ENCODE measurements at regions not wholly inside any gene's neighbourhood (a gene's known extent, or its start where the extent isn't known, plus 50 kb on each side); places are given as distances from the start of the nearest gene placed in this dataset.

DNA sequence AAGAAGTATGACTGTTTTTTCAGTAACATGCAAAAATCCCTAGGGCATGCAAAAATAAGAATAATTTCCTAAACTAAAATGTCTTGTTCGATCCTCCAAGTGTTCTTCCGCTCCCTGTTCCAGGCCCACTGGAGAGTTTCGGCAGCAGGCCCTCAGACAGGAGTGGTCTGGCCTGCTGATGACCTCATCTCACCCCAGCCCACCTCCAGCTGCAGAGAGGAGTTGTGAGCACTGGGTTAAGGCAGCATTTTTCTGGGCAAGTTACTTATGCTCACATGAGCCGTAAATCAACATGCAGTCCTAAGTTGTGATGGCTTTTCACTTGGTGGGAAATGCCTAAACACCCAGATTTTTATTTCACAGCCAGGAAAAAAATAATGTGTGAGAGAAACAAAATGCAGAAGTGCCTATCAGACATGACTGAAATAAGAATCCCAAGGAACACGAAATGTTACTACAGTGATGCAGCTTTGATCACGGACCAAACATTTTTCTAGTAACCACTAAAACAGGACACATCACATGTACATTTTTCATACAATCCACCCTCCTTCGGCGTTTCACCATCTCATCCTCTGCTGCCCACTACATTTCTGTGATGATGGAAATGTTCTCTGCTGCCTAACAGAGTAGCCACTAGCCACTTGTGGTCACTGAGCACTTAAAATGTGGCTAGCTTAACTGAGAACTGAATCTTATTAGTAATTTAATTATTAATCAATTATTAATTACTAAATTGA is 153.3 kb upstream of the TBL1X start:
- TF ChIP-seq CTCF (IDR thresholded peaks at IDR 0.05) = no peak
- H3K27ac ChIP-seq = no peak overlapping the region
- no peaks in the 10 kb centered on the region for H3K9me3 ChIP-seq
- no peak overlapping the region for H3K9ac ChIP-seq (ENCODE audit: low read depth in 2 of 2, low read length in 2 of 2)
- DNase-seq = no peak
- H3K4me1 ChIP-seq = no peaks in the 10 kb centered on the region
- intact Hi-C loops (cut with DNase I) = no loop called here
- no peaks in the 10 kb centered on the region for H3K27me3 ChIP-seq
- H3K36me3 ChIP-seq = no peaks in the 10 kb centered on the region
- H3K4me3 ChIP-seq = no peak overlapping the region

GRCh38 chrX:9312922-9313867 is 151.7 kb upstream of the TBL1X start:
- Histone ChIP-seq H3K27ac (no peak overlapping the region), H3K4me1 (no peaks in the 10 kb centered on the region), H3K36me3 (no peaks in the 10 kb centered on the region), H3K27me3 (no peaks in the 10 kb centered on the region), H3K9me3 (no peaks in the 10 kb centered on the region), H3K4me3 (no peak overlapping the region), H3K9ac (ENCODE audit: low read depth in 2 of 2, low read length in 2 of 2) (no peak overlapping the region)
- peak; percentile 68 for DNase-seq
- intact Hi-C loops (cut with DNase I) = no loop called here
- peak; percentile 85 for TF ChIP-seq CTCF (IDR thresholded peaks at IDR 0.05)

- Histone ChIP-seq H3K4me3 (no peak overlapping the region), H3K36me3 (no peaks in the 10 kb centered on the region), H3K9ac (ENCODE audit: low read depth in 2 of 2, low read length in 2 of 2) (no peak overlapping the region), H3K4me1 (no peaks in the 10 kb centered on the region), H3K27ac (no peak overlapping the region), H3K9me3 (no peaks in the 10 kb centered on the region), H3K27me3 (no peaks in the 10 kb centered on the region)
- intact Hi-C loops (cut with DNase I) = no loop called here
- DNase-seq = no peak
- TF ChIP-seq CTCF (IDR thresholded peaks at IDR 0.05) = no peak
Observed at GRCh38 chrX:9315086-9315485, 149.8 kb upstream of the TBL1X start.

DNA sequence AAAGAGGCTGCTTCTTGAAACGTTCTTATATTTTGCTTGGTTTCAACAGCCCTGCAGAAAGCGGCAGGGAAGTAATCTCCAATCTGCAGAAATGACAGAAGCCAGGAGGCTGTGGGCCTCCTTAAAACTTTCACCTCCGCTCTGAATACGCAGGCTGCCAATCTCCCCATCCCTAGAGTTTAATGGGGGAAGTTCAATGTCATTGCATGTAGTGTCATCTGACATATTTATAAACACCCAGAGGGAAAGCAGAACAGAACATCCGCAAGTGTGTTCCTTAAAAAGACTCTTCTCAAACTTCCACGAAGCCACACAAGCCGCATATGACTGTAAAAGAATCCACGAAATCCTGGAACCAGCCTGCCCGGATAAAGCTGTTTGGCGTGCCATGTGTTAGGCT is 148.8 kb upstream of the TBL1X start:
- H3K4me3 ChIP-seq = no peak overlapping the region
- H3K9me3 ChIP-seq = no peaks in the 10 kb centered on the region
- H3K4me1 ChIP-seq = no peaks in the 10 kb centered on the region
- no peak overlapping the region for H3K9ac ChIP-seq (ENCODE audit: low read depth in 2 of 2, low read length in 2 of 2)
- no peak overlapping the region for H3K27ac ChIP-seq
- no peak for TF ChIP-seq CTCF (IDR thresholded peaks at IDR 0.05)
- no peak for DNase-seq
- no peaks in the 10 kb centered on the region for H3K36me3 ChIP-seq
- H3K27me3 ChIP-seq = no peaks in the 10 kb centered on the region
- intact Hi-C loops (cut with DNase I) = no loop called here

GRCh38 chrX:9317176-9317575 is 147.7 kb upstream of the TBL1X start:
- intact Hi-C loops (cut with DNase I) = no loop called here
- no peak for DNase-seq
- Histone ChIP-seq H3K9ac (ENCODE audit: low read depth in 2 of 2, low read length in 2 of 2) (no peak overlapping the region), H3K4me1 (no peaks in the 10 kb centered on the region), H3K36me3 (no peaks in the 10 kb centered on the region), H3K27ac (no peak overlapping the region), H3K4me3 (no peak overlapping the region), H3K9me3 (no peaks in the 10 kb centered on the region), H3K27me3 (no peaks in the 10 kb centered on the region)
- TF ChIP-seq CTCF (IDR thresholded peaks at IDR 0.05) = no peak
